ENCODE measurements at regions not wholly inside any gene's neighbourhood (a gene's known extent, or its start where the extent isn't known, plus 50 kb on each side); places are given as distances from the start of the nearest gene placed in this dataset.

DNA sequence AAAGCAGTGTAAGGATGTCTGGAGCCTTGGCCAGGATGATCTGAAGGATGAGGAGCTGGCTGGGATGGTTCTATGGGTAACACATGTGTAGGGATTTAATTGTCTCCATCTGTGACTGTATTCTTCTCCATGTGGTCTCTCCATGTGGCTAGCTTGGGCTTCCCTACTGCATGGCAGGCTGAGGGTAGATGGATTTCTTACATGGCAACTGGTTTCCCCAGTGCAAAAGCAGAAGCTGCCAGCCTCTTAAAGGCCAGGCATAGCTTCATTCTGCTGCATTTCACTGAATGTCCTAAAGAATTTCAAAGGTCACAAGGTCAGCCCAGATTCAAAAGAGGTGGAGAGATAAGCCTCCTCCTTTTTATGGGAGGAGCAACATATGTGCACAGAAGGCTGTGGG lies 61.7 kb downstream of the XCL2 start:
- FAIRE-seq (no peak), ATAC-seq (no peak), DNase-seq (ENCODE audit: low read depth, low spot score) (no peak)
- H3K4me3 ChIP-seq: no peak overlapping the region
- no peaks in the 10 kb centered on the region for H3K4me1 ChIP-seq (ENCODE audit: control insufficient read depth, insufficient read depth, low read length)
- no peaks in the 10 kb centered on the region for H4K20me1 ChIP-seq (ENCODE audit: control insufficient read depth, insufficient read depth)
- no peak overlapping the region for H3K27ac ChIP-seq (ENCODE audit: control insufficient read depth, insufficient read depth)
- H3K4me2 ChIP-seq (ENCODE audit: control insufficient read depth, insufficient read depth): no peak overlapping the region
- no peaks in the 10 kb centered on the region for H3K36me3 ChIP-seq (ENCODE audit: control insufficient read depth in 2 of 2, insufficient read depth in 2 of 2, low read length in 1 of 2)
- RAD21 ChIA-PET (ENCODE audit: unreplicated experiment): interaction anchor here (1.3 to 3.8 kb wide), 3 partner anchors 19 to 53 kb away, joined by 3 to 10 read pairs (median 5); no protein-coding TSS in a partner anchor
- H3K9me3 ChIP-seq (replicated peaks; ENCODE audit: control insufficient read depth, insufficient read depth, low read length): no peaks in the 10 kb centered on the region
- no peak overlapping the region for H3K9ac ChIP-seq (ENCODE audit: control insufficient read depth, insufficient read depth, low read length)
- H2AFZ ChIP-seq (ENCODE audit: control insufficient read depth, low read depth, low read length): no peak overlapping the region
- SMC1A ChIA-PET (ENCODE audit: uncharacterized antibody, unreplicated experiment): interaction anchor here (0.6 to 11.0 kb wide), 18 partner anchors 8 to 119 kb away, joined by 3 to 87 read pairs (median 3); no protein-coding TSS in a partner anchor
- TF ChIP-seq BMI1 (IDR thresholded peaks at IDR 0.05; ENCODE audit: borderline replicate concordance): no peak
- H3K79me2 ChIP-seq (ENCODE audit: control insufficient read depth, insufficient read depth, low read length): no peaks in the 10 kb centered on the region
- intact Hi-C loops (cut with micrococcal nuclease; ENCODE audit: unreplicated experiment) (no loop called here), in situ Hi-C loops (cut with MboI) (no loop called here)
- CTCF ChIA-PET: interaction anchor here (0.7 to 1.4 kb wide), 7 partner anchors 8 to 136 kb away, joined by 3 to 6 read pairs (median 3); no protein-coding TSS in a partner anchor
- POLR2A ChIA-PET: interaction anchor here (0.5 to 1.3 kb wide), 4 partner anchors 11 to 36 kb away, joined by 3 to 4 read pairs (median 4); no protein-coding TSS in a partner anchor
- no peaks in the 10 kb centered on the region for H3K27me3 ChIP-seq (replicated peaks in 1 of 2; ENCODE audit: control insufficient read depth in 2 of 2, insufficient read depth in 2 of 2, low read length in 1 of 2)
- no TSS peak for BruUV-seq (replicated peaks)

DNA sequence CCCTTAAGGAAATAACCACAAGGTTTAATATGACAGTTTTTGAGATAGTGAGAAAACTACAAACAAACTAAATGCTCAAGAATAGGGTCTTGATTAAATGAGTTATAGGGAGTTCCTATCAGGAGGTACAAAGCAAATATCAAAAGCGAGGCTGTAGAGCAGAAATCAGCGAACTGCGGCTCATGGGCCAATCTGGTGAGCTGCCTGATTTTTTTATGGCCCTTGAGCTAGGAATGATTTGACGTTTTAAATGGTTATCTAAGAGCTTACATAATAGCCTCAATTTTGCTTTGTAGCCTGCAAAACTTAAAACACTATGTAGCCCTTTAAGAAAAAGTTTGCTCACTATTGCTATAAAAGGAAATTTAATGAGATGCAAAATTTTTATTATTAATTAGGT lies 62.2 kb downstream of the XCL2 start:
- 57% methylated on average over 4 of the region's 4 CpGs for WGBS (ENCODE audit: insufficient coverage, insufficient replicate concordance, low lambda C conversion rate, missing lambda C conversion rate)
- no peak for FAIRE-seq
- ATAC-seq: no peak
- in situ Hi-C loops (cut with MboI) (no loop called here), intact Hi-C loops (cut with micrococcal nuclease; ENCODE audit: unreplicated experiment) (no loop called here)
- no peak for DNase-seq (ENCODE audit: low read depth, low spot score)
- Histone ChIP-seq H2AFZ (ENCODE audit: control insufficient read depth, low read depth, low read length) (no peak overlapping the region), H4K20me1 (ENCODE audit: control insufficient read depth, insufficient read depth) (no peaks in the 10 kb centered on the region), H3K9ac (ENCODE audit: control insufficient read depth, insufficient read depth, low read length) (no peak overlapping the region), H3K4me2 (ENCODE audit: control insufficient read depth, insufficient read depth) (no peak overlapping the region), H3K79me2 (ENCODE audit: control insufficient read depth, insufficient read depth, low read length) (no peaks in the 10 kb centered on the region), H3K4me3 (no peak overlapping the region), H3K36me3 (ENCODE audit: control insufficient read depth in 2 of 2, insufficient read depth in 2 of 2, low read length in 1 of 2) (no peaks in the 10 kb centered on the region), H3K27ac (ENCODE audit: control insufficient read depth, insufficient read depth) (no peak overlapping the region), H3K4me1 (ENCODE audit: control insufficient read depth, insufficient read depth, low read length) (no peaks in the 10 kb centered on the region), H3K27me3 (replicated peaks in 1 of 2; ENCODE audit: control insufficient read depth in 2 of 2, insufficient read depth in 2 of 2, low read length in 1 of 2) (no peaks in the 10 kb centered on the region), H3K9me3 (replicated peaks; ENCODE audit: control insufficient read depth, insufficient read depth, low read length) (no peaks in the 10 kb centered on the region)
- ChIA-PET POLR2A (no interaction called here), CTCF (interaction anchor here (1.0 to 1.4 kb wide), 3 partner anchors 11 to 35 kb away, joined by 3 to 6 read pairs (median 5); no protein-coding TSS in a partner anchor), SMC1A (ENCODE audit: uncharacterized antibody, unreplicated experiment) (interaction anchor here (0.6 to 11.0 kb wide), 10 partner anchors 9 to 120 kb away, joined by 3 to 87 read pairs (median 3); no protein-coding TSS in a partner anchor), RAD21 (ENCODE audit: unreplicated experiment) (interaction anchor here (1.2 to 3.8 kb wide), 5 partner anchors 20 to 53 kb away, joined by 3 to 10 read pairs (median 5); no protein-coding TSS in a partner anchor)
- no TSS peak for BruUV-seq (replicated peaks)
- TF ChIP-seq SMAD5 (IDR thresholded peaks at IDR 0.05; ENCODE audit: low read depth) (no peak), PAX5 (IDR thresholded peaks at IDR 0.05; ENCODE audit: borderline replicate concordance, low read depth, low read length) (no peak), ZNF274 (IDR thresholded peaks at IDR 0.05; ENCODE audit: insufficient read depth, insufficient read length) (no peak), HDGF (IDR thresholded peaks at IDR 0.05) (no peak), FOXK2 (IDR thresholded peaks at IDR 0.05) (no peak), SP1 (IDR thresholded peaks at IDR 0.05; ENCODE audit: low read depth, low read length) (no peak), CHD1 (IDR thresholded peaks at IDR 0.05; ENCODE audit: low read depth, low read length) (no peak), RCOR1 (conservative IDR thresholded peaks at IDR 0.05; ENCODE audit: low read depth, low read length) (no peak), NBN (IDR thresholded peaks at IDR 0.05) (no peak), TCF3 (IDR thresholded peaks at IDR 0.05; ENCODE audit: borderline replicate concordance, insufficient read depth, low read depth, low read length) (no peak), BHLHE40 (IDR thresholded peaks at IDR 0.05; ENCODE audit: borderline replicate concordance in 1 of 2, low read depth in 2 of 2, low read length in 1 of 2) (no peak), NR2F1 (conservative IDR thresholded peaks at IDR 0.05) (no peak), RAD21 (IDR thresholded peaks at IDR 0.05; ENCODE audit: insufficient read depth, low read depth, low read length) (no peak)
- TF ChIP-seq, protein P1, sequence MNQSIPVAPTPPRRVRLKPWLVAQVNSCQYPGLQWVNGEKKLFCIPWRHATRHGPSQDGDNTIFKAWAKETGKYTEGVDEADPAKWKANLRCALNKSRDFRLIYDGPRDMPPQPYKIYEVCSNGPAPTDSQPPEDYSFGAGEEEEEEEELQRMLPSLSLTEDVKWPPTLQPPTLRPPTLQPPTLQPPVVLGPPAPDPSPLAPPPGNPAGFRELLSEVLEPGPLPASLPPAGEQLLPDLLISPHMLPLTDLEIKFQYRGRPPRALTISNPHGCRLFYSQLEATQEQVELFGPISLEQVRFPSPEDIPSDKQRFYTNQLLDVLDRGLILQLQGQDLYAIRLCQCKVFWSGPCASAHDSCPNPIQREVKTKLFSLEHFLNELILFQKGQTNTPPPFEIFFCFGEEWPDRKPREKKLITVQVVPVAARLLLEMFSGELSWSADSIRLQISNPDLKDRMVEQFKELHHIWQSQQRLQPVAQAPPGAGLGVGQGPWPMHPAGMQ (IDR thresholded peaks at IDR 0.05; ENCODE audit: borderline replicate concordance): no peak
- TF ChIP-seq, protein P2, sequence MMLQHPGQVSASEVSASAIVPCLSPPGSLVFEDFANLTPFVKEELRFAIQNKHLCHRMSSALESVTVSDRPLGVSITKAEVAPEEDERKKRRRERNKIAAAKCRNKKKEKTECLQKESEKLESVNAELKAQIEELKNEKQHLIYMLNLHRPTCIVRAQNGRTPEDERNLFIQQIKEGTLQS (IDR thresholded peaks at IDR 0.05; ENCODE audit: borderline replicate concordance, extremely low read depth, low read depth, low read length): no peak
- TF ChIP-seq, protein P3, sequence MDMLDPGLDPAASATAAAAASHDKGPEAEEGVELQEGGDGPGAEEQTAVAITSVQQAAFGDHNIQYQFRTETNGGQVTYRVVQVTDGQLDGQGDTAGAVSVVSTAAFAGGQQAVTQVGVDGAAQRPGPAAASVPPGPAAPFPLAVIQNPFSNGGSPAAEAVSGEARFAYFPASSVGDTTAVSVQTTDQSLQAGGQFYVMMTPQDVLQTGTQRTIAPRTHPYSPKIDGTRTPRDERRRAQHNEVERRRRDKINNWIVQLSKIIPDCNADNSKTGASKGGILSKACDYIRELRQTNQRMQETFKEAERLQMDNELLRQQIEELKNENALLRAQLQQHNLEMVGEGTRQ (IDR thresholded peaks at IDR 0.05; ENCODE audit: borderline replicate concordance, low read depth, low read length): no peak

Data from GM12878 (cell line).